ENCODE measurements at regions not wholly inside any gene's neighbourhood (a gene's known extent, or its start where the extent isn't known, plus 50 kb on each side); places are given as distances from the start of the nearest gene placed in this dataset.

DNA sequence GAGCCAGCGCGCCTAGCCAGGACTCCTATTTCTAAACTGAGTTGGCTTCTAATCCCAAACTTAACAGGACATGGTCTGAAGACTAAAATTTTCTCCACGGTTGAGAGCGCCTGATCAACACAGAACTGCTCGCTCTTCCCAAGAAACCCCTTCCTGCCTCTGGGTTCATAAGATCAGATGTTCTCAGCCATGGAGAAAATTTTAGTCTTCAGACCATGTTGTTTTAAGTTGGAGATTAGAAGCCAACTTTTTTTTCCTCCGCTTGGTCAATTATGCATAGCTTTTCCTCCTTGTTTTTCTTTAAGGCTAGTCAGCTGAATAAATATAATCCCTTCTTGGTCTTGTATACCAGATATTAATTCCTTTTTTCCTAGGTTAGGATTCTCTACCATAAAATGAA lies 356.6 kb upstream of the ADAMTS9 start:
- TF ChIP-seq EP300 (IDR thresholded peaks at IDR 0.05; ENCODE audit: low read depth), result no peak
- TF ChIP-seq, protein P1, sequence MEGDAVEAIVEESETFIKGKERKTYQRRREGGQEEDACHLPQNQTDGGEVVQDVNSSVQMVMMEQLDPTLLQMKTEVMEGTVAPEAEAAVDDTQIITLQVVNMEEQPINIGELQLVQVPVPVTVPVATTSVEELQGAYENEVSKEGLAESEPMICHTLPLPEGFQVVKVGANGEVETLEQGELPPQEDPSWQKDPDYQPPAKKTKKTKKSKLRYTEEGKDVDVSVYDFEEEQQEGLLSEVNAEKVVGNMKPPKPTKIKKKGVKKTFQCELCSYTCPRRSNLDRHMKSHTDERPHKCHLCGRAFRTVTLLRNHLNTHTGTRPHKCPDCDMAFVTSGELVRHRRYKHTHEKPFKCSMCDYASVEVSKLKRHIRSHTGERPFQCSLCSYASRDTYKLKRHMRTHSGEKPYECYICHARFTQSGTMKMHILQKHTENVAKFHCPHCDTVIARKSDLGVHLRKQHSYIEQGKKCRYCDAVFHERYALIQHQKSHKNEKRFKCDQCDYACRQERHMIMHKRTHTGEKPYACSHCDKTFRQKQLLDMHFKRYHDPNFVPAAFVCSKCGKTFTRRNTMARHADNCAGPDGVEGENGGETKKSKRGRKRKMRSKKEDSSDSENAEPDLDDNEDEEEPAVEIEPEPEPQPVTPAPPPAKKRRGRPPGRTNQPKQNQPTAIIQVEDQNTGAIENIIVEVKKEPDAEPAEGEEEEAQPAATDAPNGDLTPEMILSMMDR (IDR thresholded peaks at IDR 0.05), result no peak
- TF ChIP-seq POLR2AphosphoS5 (IDR thresholded peaks at IDR 0.05), result no peak
- no peak for TF ChIP-seq POLR2A (IDR thresholded peaks at IDR 0.05)
- WGBS, 2 donors (ENCODE audit: low coverage in 1 of 2), result 97 to 100% methylated on average over 3 to 6 of the region's 6 CpGs
- H3K36me3 ChIP-seq, result no peaks in the 10 kb centered on the region
- H3K27me3 ChIP-seq, result no peaks in the 10 kb centered on the region
- H3K9me3 ChIP-seq, result no peaks in the 10 kb centered on the region
- in situ Hi-C loops (cut with MboI; ENCODE audit: low pct_ligation_motif_present in 1 of 4, low pct_unique_long_range_greater_than_20kb in 1 of 4, low sequenced_read_pairs in 3 of 4), result no loop called here
- no peak overlapping the region for H3K4me3 ChIP-seq
- no peak overlapping the region for H3K27ac ChIP-seq
- intact Hi-C loops (cut with DNase I; ENCODE audit: low total_unique reads), result no loop called here
- no peaks in the 10 kb centered on the region for H3K4me1 ChIP-seq
- DNase-seq, result no peak

DNA sequence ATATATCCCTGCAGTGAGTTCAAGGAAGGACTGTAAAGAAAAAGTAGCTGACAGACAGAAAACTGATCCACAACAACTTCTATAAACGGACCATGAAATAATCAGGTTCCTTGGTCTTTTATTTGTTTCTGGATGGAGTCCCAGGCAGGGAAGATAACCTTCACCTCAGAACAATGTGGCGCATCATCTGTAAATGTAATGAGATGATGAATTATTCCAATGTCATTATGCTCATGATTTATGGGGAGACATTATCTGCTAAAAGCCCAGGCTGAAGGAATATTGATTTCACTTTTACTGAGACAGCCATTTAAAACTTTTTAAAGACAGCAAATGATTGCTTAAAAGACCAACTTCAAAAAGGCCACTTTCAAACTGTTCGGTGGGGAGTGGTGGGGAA lies 354.9 kb upstream of the ADAMTS9 start:
- 75 to 89% methylated on average over 3 of the region's 3 CpGs for WGBS, 2 donors (ENCODE audit: low coverage in 1 of 2)
- Histone ChIP-seq H3K4me1 (no peaks in the 10 kb centered on the region), H3K27ac (no peak overlapping the region), H3K9me3 (no peaks in the 10 kb centered on the region), H3K4me3 (no peak overlapping the region), H3K36me3 (no peaks in the 10 kb centered on the region), H3K27me3 (no peaks in the 10 kb centered on the region)
- TF ChIP-seq, protein P1 (IDR thresholded peaks at IDR 0.05), result no peak
- TF ChIP-seq POLR2AphosphoS5 (IDR thresholded peaks at IDR 0.05) (no peak), EP300 (IDR thresholded peaks at IDR 0.05; ENCODE audit: low read depth) (no peak), POLR2A (IDR thresholded peaks at IDR 0.05) (no peak)
- DNase-seq, result no peak
- intact Hi-C loops (cut with DNase I; ENCODE audit: low total_unique reads), result no loop called here
- in situ Hi-C loops (cut with MboI; ENCODE audit: low pct_ligation_motif_present in 1 of 4, low pct_unique_long_range_greater_than_20kb in 1 of 4, low sequenced_read_pairs in 3 of 4), result no loop called here

DNA sequence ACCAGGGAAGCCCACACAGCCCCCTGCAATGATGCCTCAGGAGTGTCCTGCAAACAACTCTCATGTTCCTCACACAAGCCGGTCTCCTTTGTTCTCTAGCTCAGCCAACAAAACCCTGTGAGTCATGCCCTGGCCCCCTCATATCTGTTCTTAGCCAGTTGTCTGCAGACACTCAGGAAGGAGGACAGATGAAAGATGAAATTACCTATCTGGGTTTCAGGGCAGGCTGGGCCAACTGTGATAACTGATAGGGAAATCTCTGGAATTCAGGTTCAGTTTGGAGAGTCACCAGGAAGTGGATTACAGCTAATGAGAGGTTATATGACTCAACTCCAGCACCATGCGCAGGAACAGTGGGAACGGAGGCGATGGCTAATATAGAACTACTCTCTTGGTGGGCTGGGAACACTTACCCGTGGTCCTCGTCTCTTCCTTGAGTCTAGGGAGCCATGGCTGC lies 352.0 kb upstream of the ADAMTS9 start:
- intact Hi-C loops (cut with DNase I; ENCODE audit: low total_unique reads), result no loop called here
- no peaks in the 10 kb centered on the region for H3K9me3 ChIP-seq
- DNase-seq, result no peak
- no peaks in the 10 kb centered on the region for H3K27me3 ChIP-seq
- H3K27ac ChIP-seq, result no peak overlapping the region
- H3K4me3 ChIP-seq, result no peak overlapping the region
- H3K4me1 ChIP-seq, result no peaks in the 10 kb centered on the region
- 87% methylated on average over 6 of the region's 6 CpGs; no CpG with 5 or more reads in 1 of the 2 donors for WGBS, 2 donors (ENCODE audit: low coverage in 1 of 2)
- in situ Hi-C loops (cut with MboI; ENCODE audit: low pct_ligation_motif_present in 1 of 4, low pct_unique_long_range_greater_than_20kb in 1 of 4, low sequenced_read_pairs in 3 of 4), result no loop called here
- no peaks in the 10 kb centered on the region for H3K36me3 ChIP-seq
- TF ChIP-seq POLR2A (IDR thresholded peaks at IDR 0.05) (no peak), POLR2AphosphoS5 (IDR thresholded peaks at IDR 0.05) (no peak), EP300 (IDR thresholded peaks at IDR 0.05; ENCODE audit: low read depth) (no peak)
- TF ChIP-seq, protein P1 (IDR thresholded peaks at IDR 0.05), result no peak

DNA sequence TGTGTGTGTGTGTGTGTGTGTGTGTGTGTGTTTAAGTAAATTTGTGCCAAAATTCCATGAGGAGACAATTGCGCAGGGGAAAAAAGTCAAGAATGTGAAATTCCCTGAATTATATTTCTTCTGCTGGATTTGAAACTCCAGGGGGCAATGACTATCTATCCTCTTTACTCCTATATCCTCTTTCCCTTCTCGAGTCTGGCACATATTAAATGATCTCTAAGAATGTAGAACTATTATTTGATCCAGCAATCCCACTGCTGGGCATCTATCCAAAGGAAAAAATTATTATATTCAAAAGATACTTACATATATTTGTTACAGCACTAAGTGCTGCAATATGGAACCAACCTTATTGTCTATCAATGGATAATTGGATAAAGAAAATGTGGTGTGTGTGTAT lies 350.1 kb upstream of the ADAMTS9 start:
- no peak for TF ChIP-seq EP300 (IDR thresholded peaks at IDR 0.05; ENCODE audit: low read depth)
- TF ChIP-seq, protein P1 (IDR thresholded peaks at IDR 0.05), result no peak
- in situ Hi-C loops (cut with MboI; ENCODE audit: low pct_ligation_motif_present in 1 of 4, low pct_unique_long_range_greater_than_20kb in 1 of 4, low sequenced_read_pairs in 3 of 4), result no loop called here
- Histone ChIP-seq H3K27ac (no peak overlapping the region), H3K27me3 (no peaks in the 10 kb centered on the region), H3K4me1 (no peaks in the 10 kb centered on the region), H3K4me3 (no peak overlapping the region), H3K36me3 (no peaks in the 10 kb centered on the region), H3K9me3 (no peaks in the 10 kb centered on the region)
- intact Hi-C loops (cut with DNase I; ENCODE audit: low total_unique reads), result no loop called here
- DNase-seq, result no peak
- WGBS, 2 donors (ENCODE audit: low coverage in 1 of 2), result 64 to 70% methylated on average over 2 of the region's 2 CpGs

All from transverse colon (tissue), 4 donors.